ENCODE measurements at regions not wholly inside any gene's neighbourhood (a gene's known extent, or its start where the extent isn't known, plus 50 kb on each side); places are given as distances from the start of the nearest gene placed in this dataset.
A peak's percentile ranks its signal among the peaks of the same experiment; 100 is the strongest.

- Mint-ChIP-seq H3K36me3 (ENCODE audit: low read depth) (no peaks in the 10 kb centered on the region), H3K27me3 (ENCODE audit: low read depth) (no peaks in the 10 kb centered on the region), H3K27ac (peak overlapping the region; percentile 85 to 91 (median 88)), H3K4me1 (peaks cover 50% of the 10 kb centered on the region), H3K4me3 (no peak overlapping the region), H3K9me3 (no peaks in the 10 kb centered on the region)
- TF ChIP-seq CTCF (IDR thresholded peaks at IDR 0.05; ENCODE audit: unreplicated experiment in 3 of 3), result no peak
These were observed 270.3 kb upstream of the CFAP20DC start for GRCh38 chr3:59320080-59320479.

GRCh38 chr3:59319442-59319841 lies 269.6 kb upstream of the CFAP20DC start:
- H3K27ac Mint-ChIP-seq, result peak overlapping the region; percentile 85 to 91 (median 88)
- no peak overlapping the region for H3K4me3 Mint-ChIP-seq
- peaks cover 49% of the 10 kb centered on the region for H3K4me1 Mint-ChIP-seq
- no peaks in the 10 kb centered on the region for H3K9me3 Mint-ChIP-seq
- no peak for TF ChIP-seq CTCF (IDR thresholded peaks at IDR 0.05; ENCODE audit: unreplicated experiment in 3 of 3)
- H3K27me3 Mint-ChIP-seq (ENCODE audit: low read depth), result no peaks in the 10 kb centered on the region
- H3K36me3 Mint-ChIP-seq (ENCODE audit: low read depth), result no peaks in the 10 kb centered on the region

GRCh38 chr3:59318881-59319280 lies 269.1 kb upstream of the CFAP20DC start:
- H3K27me3 Mint-ChIP-seq (ENCODE audit: low read depth), result no peaks in the 10 kb centered on the region
- TF ChIP-seq CTCF (IDR thresholded peaks at IDR 0.05; ENCODE audit: unreplicated experiment in 3 of 3), result no peak
- no peaks in the 10 kb centered on the region for H3K36me3 Mint-ChIP-seq (ENCODE audit: low read depth)
- no peaks in the 10 kb centered on the region for H3K9me3 Mint-ChIP-seq
- H3K4me1 Mint-ChIP-seq, result peaks cover 43% of the 10 kb centered on the region
- H3K4me3 Mint-ChIP-seq, result no peak overlapping the region
- peak overlapping the region in 2 of 3 experiments; percentile 88 to 91 for H3K27ac Mint-ChIP-seq

GRCh38 chr3:59317386-59317785 lies 267.6 kb upstream of the CFAP20DC start:
- no peaks in the 10 kb centered on the region for H3K27me3 Mint-ChIP-seq (ENCODE audit: low read depth)
- H3K27ac Mint-ChIP-seq, result peak overlapping the region in 2 of 3 experiments; percentile 13 to 79
- H3K4me3 Mint-ChIP-seq, result no peak overlapping the region
- no peaks in the 10 kb centered on the region for H3K9me3 Mint-ChIP-seq
- H3K36me3 Mint-ChIP-seq (ENCODE audit: low read depth), result no peaks in the 10 kb centered on the region
- TF ChIP-seq CTCF (IDR thresholded peaks at IDR 0.05; ENCODE audit: unreplicated experiment in 3 of 3), result no peak
- peaks cover 41% of the 10 kb centered on the region for H3K4me1 Mint-ChIP-seq

GRCh38 chr3:59316688-59317275 lies 267.0 kb upstream of the CFAP20DC start:
- TF ChIP-seq CTCF (IDR thresholded peaks at IDR 0.05; ENCODE audit: unreplicated experiment in 3 of 3), result no peak
- H3K27me3 Mint-ChIP-seq (ENCODE audit: low read depth), result no peaks in the 10 kb centered on the region
- H3K9me3 Mint-ChIP-seq, result no peaks in the 10 kb centered on the region
- H3K27ac Mint-ChIP-seq, result peak overlapping the region in 2 of 3 experiments; percentile 43 to 79
- no peaks in the 10 kb centered on the region for H3K36me3 Mint-ChIP-seq (ENCODE audit: low read depth)
- H3K4me1 Mint-ChIP-seq, result peaks cover 45% of the 10 kb centered on the region
- no peak overlapping the region for H3K4me3 Mint-ChIP-seq

- H3K9me3 Mint-ChIP-seq, result no peaks in the 10 kb centered on the region
- H3K4me3 Mint-ChIP-seq, result no peak overlapping the region
- H3K27ac Mint-ChIP-seq, result peak overlapping the region in 1 of 3 experiments; percentile 20
- H3K36me3 Mint-ChIP-seq (ENCODE audit: low read depth), result no peaks in the 10 kb centered on the region
- H3K4me1 Mint-ChIP-seq, result peaks cover 43% of the 10 kb centered on the region
- peaks cover 3% of the 10 kb centered on the region for H3K27me3 Mint-ChIP-seq (ENCODE audit: low read depth)
- peak in 1 of 3 experiments; percentile 22 for TF ChIP-seq CTCF (IDR thresholded peaks at IDR 0.05; ENCODE audit: unreplicated experiment in 3 of 3)
These were observed 263.5 kb upstream of the CFAP20DC start for GRCh38 chr3:59313365-59313764.

All from nephron (organoid).